GM18870 (cell line): ENCODE measurements at regions not wholly inside any gene's neighbourhood (a gene's known extent, or its start where the extent isn't known, plus 50 kb on each side); places are given as distances from the start of the nearest gene placed in this dataset.

Experiments
- ATAC-seq: cut with Tn5 transposase; IDR thresholded peaks from one replicate; pipeline ENCODE4 v1.9.1; 2021; ENCODE audit warnings: moderate library complexity; ENCODE audit not compliant: unreplicated experiment

GRCh38 chr3:79847928-79848327 is 80.1 kb upstream of the ROBO1 start:
- no peak for ATAC-seq

- ATAC-seq = no peak
These were observed 78.5 kb upstream of the ROBO1 start for GRCh38 chr3:79846148-79846933.

DNA sequence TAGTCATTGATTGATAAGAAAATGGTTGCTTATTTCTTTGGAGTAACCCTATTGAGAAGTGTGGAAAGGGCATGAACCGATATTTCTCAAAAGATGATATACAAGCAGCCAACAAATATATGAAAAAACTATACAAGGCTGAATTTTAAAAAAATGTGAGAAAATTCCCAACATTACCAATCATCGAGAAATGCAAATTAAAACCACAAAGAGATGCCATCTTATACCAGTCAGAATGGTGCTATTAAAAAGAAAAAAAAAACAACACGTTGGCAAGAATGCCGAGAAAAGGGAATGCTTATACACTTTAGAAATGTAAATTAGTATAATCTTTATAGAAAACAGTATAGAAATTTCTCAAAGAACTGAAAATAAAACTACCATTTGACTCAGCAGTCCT is 77.7 kb upstream of the ROBO1 start:
- ATAC-seq = no peak

GRCh38 chr3:79844176-79844575 is 76.4 kb upstream of the ROBO1 start:
- ATAC-seq = no peak

DNA sequence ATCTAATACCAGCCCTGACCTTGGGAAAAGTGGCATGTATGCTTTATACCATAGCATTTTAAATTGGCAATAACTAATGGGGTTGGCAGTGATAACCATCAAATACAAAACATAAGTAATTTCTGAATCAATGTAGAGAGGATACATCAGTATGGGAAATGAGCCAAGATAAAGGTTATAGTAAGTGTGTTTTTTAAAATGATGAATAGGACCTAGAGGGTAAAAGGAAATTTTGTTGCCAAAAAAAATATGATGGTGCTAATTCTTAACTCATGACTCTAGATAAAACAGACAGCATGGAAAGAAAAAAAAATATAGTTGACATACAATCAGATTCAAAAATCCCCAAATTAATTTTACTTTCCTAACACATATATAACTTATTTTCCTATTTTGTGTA is 75.4 kb upstream of the ROBO1 start:
- ATAC-seq = no peak

- no peak for ATAC-seq
These were observed 67.9 kb upstream of the ROBO1 start for GRCh38 chr3:79835701-79836100.

DNA sequence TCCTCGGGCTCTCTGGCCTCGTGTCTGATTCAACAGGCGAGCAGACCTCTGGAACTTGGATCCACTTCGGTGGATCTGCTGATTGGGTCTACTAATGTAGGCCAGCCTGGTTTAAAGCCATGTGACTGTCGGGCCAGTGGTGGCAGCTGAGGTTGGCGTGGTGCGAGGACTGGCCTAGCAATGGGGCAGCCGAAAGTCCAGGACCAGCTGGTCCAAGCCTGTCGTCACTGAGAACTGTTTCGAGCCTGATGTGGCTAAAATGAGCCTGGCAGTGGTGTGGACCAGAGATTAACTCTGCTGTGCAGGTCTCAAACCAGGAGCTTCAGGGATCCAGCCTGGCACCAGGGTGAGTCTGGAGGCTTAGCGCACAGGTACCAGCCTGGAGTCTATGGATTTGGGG is 56.4 kb upstream of the ROBO1 start:
- ATAC-seq = no peak

DNA sequence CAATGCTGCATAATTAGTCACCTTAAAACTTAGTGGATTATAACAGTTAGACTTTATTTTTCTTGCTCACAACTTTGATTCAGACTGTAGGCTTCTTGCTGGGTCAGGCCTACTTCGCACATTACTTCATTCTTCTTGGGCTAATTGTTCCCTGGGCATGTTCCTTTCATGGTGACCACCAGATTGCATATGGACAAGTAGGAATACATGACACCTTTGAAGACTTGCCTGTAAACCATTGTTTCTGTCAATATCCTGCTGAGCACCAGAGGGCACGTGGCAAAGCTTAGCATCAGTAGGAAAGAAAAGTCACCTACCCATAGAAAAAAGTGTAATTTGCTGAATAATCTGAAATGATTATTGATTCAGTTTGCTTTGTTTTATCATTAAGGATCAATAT is 54.3 kb upstream of the ROBO1 start:
- no peak for ATAC-seq

DNA sequence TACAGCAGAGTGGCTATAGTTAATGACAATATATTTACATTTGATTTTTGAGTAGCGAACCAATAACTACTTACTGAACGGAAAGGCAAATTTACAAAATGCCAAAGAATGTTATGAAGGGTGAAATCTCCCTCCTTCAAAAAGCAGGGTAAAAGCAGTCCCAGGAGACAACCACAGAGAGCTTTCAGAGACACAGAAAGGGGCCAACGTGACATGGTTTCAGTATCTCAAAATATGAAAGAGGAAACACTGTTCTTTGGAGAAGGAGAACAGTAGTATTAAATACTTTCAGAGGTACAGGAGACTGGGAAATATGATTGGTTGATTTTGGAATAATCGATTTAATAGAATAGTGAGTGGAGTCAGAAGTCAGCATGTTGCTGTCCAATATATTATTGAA is 52.3 kb upstream of the ROBO1 start:
- ATAC-seq = no peak

DNA sequence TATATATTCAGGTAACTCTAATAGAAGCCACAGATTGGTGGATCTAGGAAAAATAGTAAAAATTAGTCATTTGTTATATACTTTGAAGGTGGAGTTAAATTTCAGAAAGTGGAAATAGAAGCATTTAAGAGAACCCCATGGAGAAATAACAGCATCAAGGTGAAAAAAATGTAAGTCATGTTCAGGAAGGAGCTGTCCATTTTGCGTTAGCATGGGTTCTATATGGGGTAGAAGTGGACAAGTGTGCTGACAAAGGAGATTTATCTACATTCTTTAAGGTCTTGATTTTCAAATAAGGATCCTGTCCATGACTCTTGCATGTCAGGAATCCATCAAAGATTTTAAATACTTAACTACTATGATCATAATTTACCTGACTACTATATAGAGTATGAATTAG is 50.2 kb upstream of the ROBO1 start:
- no peak for ATAC-seq
